Activated B cell treated with CpG ODN at 0.5 μM for 24 hours (primary cell): ENCODE measurements at regions not wholly inside any gene's neighbourhood (a gene's known extent, or its start where the extent isn't known, plus 50 kb on each side); places are given as distances from the start of the nearest gene placed in this dataset.
"Not testable (repeated sequence)": the region's sequence is repeated elsewhere in the genome, so short reads cannot be mapped to it uniquely, and the experiment has no call there.

Experiments used
- ATAC-seq: fragments of 200-7000 bp; cut with Tn5 transposase; one replicate; pipeline ENCODE4 v1.10.0; 2021; ENCODE audit warnings: low read depth, mild to moderate bottlenecking, moderate library complexity
- CTCF ChIA-PET: fragments of 350-600 bp; sonication (Branson Sonifier 250); formaldehyde crosslinking; loops from one replicate; lab custom pipeline; 2021; ENCODE audit warnings: antibody characterized with exemption; lab: Charles Lee
- POLR2A ChIA-PET: fragments of 350-600 bp; sonication (Branson Sonifier 250); formaldehyde crosslinking; loops from one replicate; lab custom pipeline; 2021; ENCODE audit warnings: antibody characterized with exemption; lab: Charles Lee
- DNase-seq: peaks from one replicate; pipeline ENCODE4 v3.0.0; 2022
- H3K27ac Mint-ChIP-seq: one replicate; pipeline ENCODE4 v1.8.0; 2020; ENCODE audit warnings: mixed read lengths
- H3K27me3 Mint-ChIP-seq: one replicate; pipeline ENCODE4 v1.8.0; 2021; ENCODE audit warnings: mixed read lengths
- H3K36me3 Mint-ChIP-seq: one replicate; pipeline ENCODE4 v1.8.0; 2021; ENCODE audit warnings: low read depth, mixed read lengths
- H3K4me1 Mint-ChIP-seq: one replicate; pipeline ENCODE4 v1.8.0; 2021; ENCODE audit warnings: mixed read lengths
- H3K4me3 Mint-ChIP-seq: one replicate; pipeline ENCODE4 v1.8.0; 2020; ENCODE audit warnings: mild to moderate bottlenecking, mixed read lengths
- H3K9me3 Mint-ChIP-seq: one replicate; pipeline ENCODE4 v1.8.0; 2020; ENCODE audit warnings: mixed read lengths
- CTCF ChIP-seq: fragments of 200-600 bp; IDR thresholded peaks from one replicate; pipeline ENCODE4 v1.8.0; 2022; ENCODE audit warnings: antibody characterized with exemption, mild to moderate bottlenecking
- intact Hi-C: fragments of 100-400 bp; cut with micrococcal nuclease; formaldehyde crosslinking; loops from one replicate; pipeline ENCODE4 v1.15.1; 2024

- Mint-ChIP-seq H3K36me3 (no peaks in the 10 kb centered on the region), H3K4me3 (no peak overlapping the region), H3K4me1 (no peaks in the 10 kb centered on the region), H3K9me3 (no peaks in the 10 kb centered on the region), H3K27ac (no peak overlapping the region), H3K27me3 (peaks cover 5% of the 10 kb centered on the region)
- no peak for TF ChIP-seq CTCF
- ATAC-seq (no peak), DNase-seq (no peak)
- CTCF ChIA-PET, result no interaction called here
- intact Hi-C loops, result no loop called here
- POLR2A ChIA-PET, result no interaction called here
These were observed 112.5 kb upstream of the CPM start for GRCh38 chr12:69045430-69045829.

DNA sequence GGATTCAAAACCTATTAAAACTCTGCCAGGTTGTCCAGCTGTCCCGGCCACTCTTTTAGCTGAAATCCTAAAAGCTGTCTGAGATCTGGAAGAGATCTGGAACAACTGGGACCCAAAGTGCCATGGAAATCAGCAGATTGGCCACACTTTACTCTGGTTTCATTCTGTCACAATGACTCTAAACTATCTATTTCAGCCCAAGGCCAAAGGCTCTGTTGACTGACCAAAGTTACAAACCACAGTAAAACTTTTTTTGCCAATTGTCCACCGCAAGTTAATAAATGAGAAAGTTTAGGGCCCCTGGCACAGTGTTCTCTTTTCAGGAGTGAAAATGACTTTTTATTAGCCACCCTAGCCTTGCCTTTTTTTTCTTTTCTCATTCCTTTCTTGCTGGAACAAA, 113.4 kb upstream of the CPM start:
- Mint-ChIP-seq H3K27me3 (peaks cover 8% of the 10 kb centered on the region), H3K36me3 (no peaks in the 10 kb centered on the region), H3K27ac (no peak overlapping the region), H3K4me3 (no peak overlapping the region), H3K9me3 (no peaks in the 10 kb centered on the region), H3K4me1 (no peaks in the 10 kb centered on the region)
- TF ChIP-seq CTCF, result no peak
- ATAC-seq (no peak), DNase-seq (no peak)
- CTCF ChIA-PET, result no interaction called here
- POLR2A ChIA-PET, result no interaction called here
- intact Hi-C loops, result no loop called here

GRCh38 chr12:69046920-69047319, 113.9 kb upstream of the CPM start:
- TF ChIP-seq CTCF, result no peak
- Mint-ChIP-seq H3K4me1 (no peaks in the 10 kb centered on the region), H3K36me3 (no peaks in the 10 kb centered on the region), H3K9me3 (no peaks in the 10 kb centered on the region), H3K27ac (no peak overlapping the region), H3K27me3 (peaks cover 12% of the 10 kb centered on the region), H3K4me3 (no peak overlapping the region)
- no peak for DNase-seq
- no peak for ATAC-seq
- ChIA-PET CTCF (no interaction called here), POLR2A (no interaction called here)
- intact Hi-C loops, result no loop called here

- ChIA-PET POLR2A (no interaction called here), CTCF (no interaction called here)
- Mint-ChIP-seq H3K4me3 (no peak overlapping the region), H3K9me3 (no peaks in the 10 kb centered on the region), H3K4me1 (peaks cover 3% of the 10 kb centered on the region), H3K36me3 (no peaks in the 10 kb centered on the region), H3K27ac (no peak overlapping the region), H3K27me3 (peaks cover 12% of the 10 kb centered on the region)
- DNase-seq (no peak), ATAC-seq (no peak)
- no peak for TF ChIP-seq CTCF
- intact Hi-C loops, result no loop called here
These were observed 115.0 kb upstream of the CPM start for GRCh38 chr12:69047990-69048389.

DNA sequence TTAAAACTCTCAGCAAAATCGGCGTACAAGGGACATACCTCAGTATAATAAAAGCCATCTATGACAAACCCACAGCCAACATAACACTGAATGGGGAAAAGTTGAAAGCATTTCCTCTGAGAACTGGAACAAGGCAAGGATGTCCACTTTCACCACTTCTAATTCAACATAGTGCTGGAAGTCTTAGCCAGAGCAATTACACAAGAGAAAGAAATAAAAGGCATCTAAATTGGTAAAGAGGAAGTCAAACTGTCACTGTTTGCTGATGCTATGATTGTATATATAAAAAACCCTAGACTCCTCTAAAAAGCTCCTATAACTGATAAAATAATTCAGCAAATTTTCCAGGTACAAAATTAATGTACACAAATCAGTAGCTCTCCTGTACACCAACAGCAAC, 116.9 kb upstream of the CPM start:
- H3K9me3 Mint-ChIP-seq, H3K4me3 Mint-ChIP-seq, POLR2A ChIA-PET, DNase-seq, H3K4me1 Mint-ChIP-seq, ATAC-seq, intact Hi-C loops, CTCF ChIA-PET, H3K27ac Mint-ChIP-seq, H3K36me3 Mint-ChIP-seq: not testable (repeated sequence)
- H3K27me3 Mint-ChIP-seq, result peaks cover 11% of the 10 kb centered on the region
